NCI-H1436 treated with DMSO at 0.1 percent for 48 hours (cell line): ENCODE measurements at regions not wholly inside any gene's neighbourhood (a gene's known extent, or its start where the extent isn't known, plus 50 kb on each side); places are given as distances from the start of the nearest gene placed in this dataset.
"Not testable (repeated sequence)": the region's sequence is repeated elsewhere in the genome, so short reads cannot be mapped to it uniquely, and the experiment has no call there.

Experiments
- DNase-seq: peaks from one replicate; lab custom pipeline; 2025; lab: John Stamatoyannopoulos, UW

DNA sequence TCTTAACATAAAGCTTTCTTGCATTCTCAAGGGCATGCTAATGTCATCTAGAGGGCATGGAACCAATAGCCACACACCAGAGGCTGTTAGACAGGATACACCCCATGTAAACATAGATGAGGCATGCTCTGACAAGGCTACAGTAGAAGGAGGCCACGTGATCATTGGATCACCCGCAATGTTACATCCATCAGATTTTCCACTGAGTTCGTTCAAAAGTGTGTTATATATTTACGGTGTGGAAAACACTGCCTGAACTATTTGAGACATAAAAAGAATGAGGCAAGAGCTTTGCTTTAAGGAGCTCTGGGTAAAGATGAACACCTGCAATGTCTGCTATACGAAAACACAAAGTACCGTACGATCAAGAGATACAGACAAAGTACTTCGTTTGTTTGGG, 817.5 kb upstream of the SLC10A2 start:
- DNase-seq: no peak

DNA sequence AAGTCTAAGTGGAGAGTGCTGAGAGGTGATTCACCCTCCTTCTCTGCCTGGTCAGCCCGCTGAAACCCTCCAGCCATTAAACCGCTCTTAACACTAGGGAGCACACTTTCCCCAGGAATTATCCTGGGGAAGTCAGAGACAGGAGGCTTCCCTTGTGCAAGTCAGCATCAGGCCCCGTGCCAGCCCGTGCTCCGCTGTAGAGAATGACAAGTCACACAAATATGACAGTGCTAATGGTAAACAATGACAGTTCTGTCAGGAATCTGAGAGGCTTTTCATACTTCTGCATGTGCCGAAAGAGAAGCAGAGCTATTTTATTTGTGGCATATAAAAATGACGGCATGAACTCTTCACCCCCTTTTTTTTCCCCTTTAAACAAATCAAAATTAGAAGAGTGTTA, 816.9 kb upstream of the SLC10A2 start:
- DNase-seq: peak; percentile 12

DNA sequence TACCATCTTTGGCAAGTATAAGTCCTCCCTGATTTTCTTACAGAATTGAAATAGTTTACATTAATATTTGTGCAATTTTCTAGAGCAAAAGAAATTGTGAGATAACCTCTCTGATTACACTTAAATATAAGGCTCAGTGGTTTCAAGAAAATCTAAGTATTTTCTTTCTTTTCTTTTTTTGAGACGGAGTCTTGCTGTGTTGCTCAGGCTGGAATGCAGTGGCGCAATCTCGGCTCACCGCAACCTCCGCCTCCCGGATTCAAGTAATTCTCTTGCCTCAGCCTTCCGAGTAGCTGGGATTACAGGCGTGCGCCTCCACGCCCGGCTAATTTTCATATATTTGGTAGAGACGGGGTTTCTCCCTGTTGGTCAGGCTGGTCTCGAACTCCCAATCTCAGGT, 813.9 kb upstream of the SLC10A2 start:
- DNase-seq: not testable (repeated sequence)

DNA sequence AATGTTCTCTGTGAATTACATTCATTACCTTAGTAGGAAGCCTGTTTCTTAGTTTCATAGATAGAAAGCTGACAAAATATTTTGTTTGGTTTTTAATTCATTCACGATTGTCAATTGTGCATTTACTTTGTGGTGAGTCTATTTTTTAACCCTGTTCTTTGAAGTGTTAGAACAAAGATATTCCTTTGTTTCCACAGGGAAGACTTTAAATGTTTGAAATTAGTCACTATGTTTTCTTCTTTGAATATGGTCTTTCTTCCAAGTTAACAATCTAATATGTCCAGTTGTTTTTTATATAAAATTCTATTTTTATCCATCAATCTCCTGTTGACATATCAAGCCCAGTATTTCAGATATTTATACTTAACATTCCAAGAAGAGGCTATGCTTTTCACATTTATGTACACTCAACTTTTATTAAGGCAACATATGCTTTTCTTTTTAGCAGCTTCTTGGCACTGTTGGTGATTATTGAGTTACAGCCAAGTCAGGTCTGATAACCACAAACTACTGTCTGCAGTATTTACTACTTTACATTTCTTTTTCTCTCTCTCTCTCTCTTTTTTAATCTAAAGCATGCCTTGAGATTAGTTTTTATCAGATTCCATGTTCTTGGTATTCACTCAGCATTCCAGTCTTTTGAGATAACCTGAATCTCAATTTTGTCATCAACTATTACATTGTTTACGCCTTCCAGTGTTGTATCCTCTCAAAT, 812.8 kb upstream of the SLC10A2 start:
- no peak for DNase-seq

DNA sequence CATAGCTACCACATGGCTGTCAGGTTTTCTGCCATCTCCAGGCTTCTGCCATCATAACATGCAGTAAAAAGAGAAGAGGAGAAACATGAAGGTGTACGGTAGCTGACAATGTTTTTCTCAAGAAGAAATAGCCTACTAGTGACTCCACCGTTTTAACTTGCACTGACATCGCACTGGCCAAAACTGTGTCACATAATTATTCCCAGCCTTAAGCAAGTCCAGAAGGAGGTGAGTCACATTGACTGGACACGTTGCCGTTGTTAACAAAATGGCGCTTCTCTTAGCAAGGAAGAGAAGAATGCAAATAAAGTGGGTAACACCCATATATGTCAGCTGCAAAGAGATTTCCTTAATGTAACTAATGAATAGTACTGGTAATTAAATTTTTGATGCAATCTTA, 810.4 kb upstream of the SLC10A2 start:
- DNase-seq: no peak

DNA sequence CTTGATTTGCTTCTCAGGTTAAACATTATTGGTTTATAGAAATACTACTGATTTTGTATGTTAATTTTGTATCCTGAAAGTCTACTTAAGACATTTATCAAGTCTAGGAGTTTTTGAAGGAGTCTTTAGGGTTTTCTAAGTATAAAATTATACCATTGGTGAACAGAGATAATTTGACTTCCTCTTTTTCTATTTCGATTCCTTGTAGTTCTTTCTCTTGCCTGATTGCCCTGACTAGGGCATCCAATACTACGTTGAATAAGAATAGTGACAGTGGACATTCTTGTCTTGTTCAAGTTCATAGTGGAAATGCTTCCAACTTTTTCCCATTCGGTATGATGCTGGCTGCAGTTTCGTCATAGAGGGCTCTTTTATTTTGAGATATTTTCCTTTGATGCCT, 807.5 kb upstream of the SLC10A2 start:
- no peak for DNase-seq

DNA sequence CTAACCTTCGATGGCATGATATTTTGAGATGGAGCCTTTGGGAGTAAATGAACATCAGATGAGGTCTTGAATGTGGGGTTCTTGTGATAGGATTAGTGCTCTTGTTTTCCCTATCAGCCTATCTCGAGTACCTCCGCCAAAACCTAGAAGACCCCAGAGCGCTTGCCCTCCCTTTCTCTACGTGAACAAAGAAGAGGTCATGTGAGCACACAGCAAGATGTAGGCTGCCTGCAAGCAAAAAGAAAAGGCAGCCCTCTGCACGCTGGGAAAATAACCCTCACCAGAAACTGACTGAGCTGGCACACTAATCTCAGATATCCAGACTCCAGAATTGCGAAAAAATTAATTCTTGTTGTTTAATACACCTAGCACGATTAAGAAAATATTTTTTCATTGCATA, 799.8 kb upstream of the SLC10A2 start:
- no peak for DNase-seq

DNA sequence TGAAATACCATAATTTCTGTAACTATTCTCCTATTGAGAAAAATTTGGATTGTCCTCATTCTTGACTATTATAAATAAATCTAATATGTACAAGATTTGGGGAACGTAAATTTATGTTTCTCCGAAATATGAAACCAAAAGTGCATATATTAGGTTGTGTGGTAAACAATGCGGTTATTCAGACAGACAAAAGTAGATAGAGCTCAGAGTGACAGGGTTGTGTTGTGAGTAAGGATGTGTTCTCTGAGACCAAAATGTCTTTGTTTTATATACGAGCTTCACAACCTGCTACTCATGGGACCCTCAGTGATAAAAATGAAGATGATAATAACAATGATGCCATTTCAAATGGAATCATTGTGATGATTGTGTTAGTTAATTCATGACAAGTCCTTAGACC, 796.3 kb upstream of the SLC10A2 start:
- DNase-seq: no peak

DNA sequence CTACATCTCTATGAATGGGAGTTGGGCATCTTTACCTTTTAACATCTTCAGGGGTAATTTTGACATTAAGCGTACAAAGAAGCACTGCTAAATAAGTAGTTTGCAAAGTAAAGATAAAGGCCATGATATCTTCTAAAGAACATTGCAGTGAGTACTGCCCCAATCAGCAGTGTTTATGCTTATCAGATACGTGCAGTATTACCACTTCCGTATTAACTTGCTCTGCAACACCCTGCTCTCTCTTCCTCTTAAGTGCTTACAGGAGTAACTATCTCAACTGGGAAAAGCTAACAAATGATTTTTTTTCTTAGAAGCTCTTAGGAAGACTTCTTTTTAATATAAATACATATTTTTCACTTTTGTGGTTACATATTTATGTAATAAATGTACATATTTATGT, 793.7 kb upstream of the SLC10A2 start:
- DNase-seq: no peak

DNA sequence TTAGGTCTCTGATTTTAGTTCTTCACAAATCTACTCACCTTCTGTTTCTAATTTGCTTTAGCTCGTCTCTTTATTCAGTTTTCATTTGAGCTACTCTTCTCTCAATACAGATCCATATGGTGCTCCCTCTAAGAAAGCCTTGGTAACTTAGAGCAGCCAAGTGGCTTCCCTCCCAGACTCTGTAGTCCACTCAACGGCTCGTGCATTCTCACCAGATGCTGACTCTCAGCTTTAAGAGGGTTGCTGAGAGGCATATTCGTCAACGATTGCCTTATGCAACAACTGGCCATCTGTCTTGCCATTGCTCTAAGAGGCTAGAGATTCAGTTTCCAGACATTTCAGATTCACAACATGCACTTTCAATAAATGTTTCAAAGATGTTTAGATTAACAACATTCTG, 785.8 kb upstream of the SLC10A2 start:
- no peak for DNase-seq

DNA sequence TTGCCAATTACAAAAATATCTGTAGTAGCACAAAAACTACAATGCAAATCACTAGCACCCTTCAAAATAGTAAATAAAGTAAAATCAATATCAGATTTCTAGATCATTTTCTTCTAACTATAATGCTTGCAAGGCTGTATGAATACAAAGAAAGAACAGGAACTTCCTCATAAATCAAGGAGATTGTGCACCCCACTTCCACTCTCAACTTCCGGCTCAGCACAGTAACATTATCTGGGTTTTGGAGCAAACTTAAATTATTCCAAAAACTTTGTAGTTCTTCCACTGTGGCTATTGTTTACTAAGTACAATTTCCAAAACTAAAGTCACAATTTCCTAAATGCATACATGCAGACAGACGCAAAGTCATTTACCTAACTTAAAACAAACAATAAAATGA, 778.3 kb upstream of the SLC10A2 start:
- DNase-seq: no peak

DNA sequence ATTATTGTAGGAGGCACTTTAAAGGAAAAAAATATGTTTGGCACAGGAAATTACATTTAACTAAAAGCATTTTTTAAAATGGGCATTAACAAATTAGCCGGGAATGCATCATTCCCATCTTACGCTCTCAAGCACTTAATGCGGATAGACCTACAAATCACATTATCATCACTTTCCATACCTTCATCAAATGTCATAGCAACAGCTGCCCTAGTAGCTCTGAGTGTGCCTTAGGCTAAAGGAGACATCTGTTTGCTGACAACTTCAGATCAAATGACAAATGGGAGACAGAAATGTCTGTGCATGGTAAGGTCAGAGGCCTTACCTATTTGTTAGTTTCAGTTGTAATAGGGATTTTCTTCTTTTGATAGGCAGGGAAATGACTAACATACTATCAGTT, 773.2 kb upstream of the SLC10A2 start:
- no peak for DNase-seq

DNA sequence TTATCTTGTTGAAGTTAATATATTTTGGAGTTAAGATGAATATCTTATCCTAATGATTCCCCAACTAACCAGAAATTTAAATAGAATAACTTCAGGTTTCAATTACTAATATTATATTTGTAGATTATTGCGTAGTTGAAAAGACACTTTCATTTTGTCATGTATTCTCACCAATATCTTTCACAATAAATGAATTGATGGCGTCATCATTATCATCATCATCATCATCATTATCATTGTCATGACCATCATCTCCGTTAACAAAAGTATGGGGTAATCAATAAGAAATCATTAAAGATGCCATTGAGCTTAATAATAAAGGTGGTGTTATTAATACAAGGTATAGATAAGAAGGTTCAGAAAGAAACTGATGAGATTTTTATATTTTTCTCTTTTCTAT, 768.8 kb upstream of the SLC10A2 start:
- no peak for DNase-seq

DNA sequence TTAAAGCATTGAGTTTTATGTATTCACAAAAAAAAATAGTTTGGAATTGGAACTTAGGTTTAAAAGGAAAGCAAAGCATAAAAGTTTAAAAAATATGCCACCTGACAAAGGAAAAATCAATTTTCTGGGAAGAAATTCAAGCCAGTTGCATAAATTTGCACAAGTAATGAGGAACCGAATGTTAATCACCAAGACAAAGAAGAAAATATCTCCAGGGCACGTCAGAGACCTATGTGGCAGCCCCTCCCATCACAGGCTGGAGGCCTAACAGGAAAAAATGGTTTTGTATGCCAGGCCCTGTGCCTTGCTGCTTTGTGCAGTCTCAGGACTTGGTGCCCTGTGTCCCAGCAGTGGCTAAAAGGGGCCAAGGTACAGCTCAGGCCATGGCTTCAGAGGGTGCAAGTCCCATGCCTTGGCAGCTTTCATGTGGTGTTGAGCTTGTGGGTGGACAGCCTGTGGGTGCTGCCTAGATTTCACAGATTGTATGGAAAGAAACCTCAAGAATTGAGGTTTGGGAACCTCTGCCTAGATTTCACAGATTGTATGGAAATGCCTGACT, 767.2 kb upstream of the SLC10A2 start:
- no peak for DNase-seq

DNA sequence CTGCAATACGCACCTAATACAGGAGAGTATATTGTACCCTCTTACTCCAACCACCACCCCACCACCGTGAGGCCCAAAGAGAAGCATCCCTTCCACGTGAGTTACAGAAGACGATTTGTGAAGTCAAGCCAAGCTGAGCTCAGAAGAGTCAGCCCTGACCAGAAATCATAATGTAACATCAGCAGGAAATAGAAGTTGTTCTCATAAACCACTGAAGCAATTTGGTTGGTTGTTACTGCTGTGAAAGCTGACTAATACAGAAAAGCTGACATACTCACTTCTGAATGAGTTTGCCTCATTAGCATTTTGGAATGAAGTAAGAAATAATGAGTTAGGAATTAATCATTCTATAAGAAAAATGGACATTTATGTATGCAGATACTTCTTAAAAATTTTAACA, 749.4 kb upstream of the SLC10A2 start:
- DNase-seq: no peak

DNA sequence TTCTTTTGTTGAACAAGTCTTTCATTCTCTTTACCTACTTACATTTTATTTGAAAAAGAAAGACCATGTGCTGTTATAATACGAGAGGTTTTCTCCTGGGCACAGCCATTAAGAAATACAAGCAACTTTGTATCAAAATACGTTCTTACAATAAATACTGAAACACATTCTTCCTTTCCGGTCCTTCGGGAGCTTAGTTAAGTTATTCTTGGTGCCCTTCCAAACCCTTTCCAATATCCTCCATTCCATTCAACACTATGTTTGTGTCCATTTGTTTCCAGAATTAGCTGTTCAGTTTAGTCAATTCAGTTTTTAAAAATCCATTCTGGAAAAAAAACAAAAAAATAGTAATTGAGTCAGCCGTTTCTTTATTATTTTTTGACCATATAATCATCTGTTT, 746.8 kb upstream of the SLC10A2 start:
- DNase-seq: no peak

DNA sequence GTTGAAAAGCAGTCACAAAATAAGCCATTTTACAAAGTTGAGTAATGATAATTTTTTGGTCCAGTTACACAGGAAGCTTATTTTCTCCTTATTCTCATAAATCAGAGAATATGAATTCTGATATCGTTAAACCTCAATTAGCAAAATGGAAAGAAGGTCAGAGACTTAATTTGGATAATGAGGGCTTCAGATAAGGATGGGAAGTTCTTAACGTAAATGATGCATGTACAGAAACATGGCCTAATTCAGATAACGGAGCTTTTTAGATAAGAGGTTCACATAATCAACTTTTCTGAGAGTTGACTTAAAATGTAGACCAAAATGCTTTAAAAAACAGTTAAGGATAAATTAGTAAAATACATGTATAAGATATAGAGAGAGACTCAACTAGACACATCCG, 746.3 kb upstream of the SLC10A2 start:
- DNase-seq: no peak

DNA sequence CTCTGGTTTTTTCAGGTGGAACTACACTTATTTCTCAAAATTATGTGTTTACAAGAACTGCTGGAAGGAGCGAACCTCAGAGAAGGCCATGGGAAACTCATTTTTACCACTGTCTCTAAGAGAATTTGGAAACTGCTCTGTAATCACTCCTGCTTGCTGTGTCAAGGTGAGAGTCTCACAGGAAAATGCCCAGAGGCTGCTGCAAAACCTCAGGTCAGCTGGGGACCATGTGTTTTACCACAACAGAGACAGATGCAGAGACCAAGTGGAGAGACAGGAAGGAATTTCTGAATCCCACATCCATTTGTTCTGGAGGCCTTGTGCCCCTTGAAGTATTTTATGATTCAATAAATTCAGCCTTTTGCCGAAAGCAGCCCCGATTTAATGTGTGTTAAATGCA, 743.8 kb upstream of the SLC10A2 start:
- no peak for DNase-seq

DNA sequence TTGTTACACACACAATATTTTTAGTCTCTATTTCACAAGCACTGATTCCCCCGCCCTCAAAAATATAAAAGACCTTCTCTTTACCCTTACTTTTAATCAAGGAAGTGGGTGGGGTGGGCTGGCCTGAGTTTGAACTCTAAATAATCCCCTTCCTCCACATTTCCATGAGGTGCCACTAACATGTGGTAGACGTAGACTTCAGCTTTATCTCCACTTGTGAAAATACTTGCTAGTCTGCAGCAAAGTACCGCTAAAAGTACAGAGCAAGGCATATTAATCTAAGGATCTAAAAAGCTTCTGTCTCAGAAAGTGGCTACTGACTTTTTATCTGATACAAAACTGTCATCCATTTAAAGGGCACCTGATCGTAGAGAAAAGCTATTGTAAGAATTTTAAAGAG, 739.6 kb upstream of the SLC10A2 start:
- DNase-seq: no peak

DNA sequence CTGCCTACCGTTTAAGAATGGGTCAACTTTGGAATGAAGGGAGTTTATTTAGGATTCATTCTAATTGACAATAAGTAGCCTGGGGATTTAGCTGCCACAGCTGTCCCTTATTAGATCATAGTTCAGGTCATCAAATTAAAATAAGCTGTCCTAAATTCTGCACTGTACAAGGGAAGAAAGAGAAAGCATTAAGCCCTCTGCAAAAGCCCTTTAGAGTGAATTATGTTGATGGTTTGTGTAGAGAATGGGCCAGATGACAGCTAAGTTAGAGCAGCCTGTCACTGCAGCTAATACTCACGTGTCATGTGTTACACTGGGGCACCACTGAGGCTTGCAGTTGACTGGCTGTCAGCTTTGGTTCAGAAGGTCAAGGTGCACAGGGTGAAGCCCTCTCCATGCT, 737.1 kb upstream of the SLC10A2 start:
- no peak for DNase-seq

DNA sequence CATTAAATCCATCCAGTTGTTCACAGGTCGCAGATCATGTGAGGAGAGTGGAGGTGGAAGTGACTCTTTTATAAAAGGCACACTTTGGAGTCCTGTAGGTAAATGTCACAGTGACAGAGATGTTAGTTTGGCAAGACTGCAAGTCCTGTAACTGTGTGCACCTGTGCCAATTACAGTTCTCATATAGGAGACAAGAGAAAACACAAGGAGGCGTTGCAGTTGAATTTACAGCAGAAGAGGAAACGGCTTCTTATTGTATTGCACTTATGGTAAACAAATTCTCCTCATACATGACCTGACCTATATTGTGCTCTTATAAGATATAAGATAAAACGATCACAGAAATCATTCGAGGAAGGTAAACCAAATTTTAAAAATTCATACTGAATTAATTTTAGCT, 732.8 kb upstream of the SLC10A2 start:
- peak; percentile 65 for DNase-seq

DNA sequence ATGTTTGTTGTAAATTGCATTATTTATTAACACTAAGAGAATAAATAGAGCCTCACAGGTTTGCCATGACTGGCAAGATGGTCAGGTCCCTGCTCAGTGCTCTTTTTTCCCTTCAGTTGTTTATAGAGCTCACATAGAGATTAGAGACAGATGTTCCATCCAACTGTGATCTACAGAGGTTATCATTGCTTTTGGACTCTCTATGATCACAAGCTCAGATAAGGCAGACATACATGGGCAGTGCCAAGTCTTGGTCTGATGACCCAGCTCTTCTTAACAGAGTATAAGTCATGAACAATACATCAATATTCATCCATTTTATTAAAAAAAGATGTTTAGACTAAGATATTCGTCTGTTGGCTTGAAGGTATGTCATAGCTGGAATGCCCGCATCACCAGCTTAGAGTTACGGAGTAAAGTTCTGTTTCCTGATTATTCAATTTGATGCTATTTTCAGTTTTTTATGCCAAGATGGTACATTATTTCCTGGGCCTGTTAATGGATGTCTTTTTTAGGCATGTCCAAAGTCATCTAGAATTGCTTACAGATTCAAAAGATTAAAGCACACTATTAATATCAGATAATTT, 729.8 kb upstream of the SLC10A2 start:
- DNase-seq: no peak

DNA sequence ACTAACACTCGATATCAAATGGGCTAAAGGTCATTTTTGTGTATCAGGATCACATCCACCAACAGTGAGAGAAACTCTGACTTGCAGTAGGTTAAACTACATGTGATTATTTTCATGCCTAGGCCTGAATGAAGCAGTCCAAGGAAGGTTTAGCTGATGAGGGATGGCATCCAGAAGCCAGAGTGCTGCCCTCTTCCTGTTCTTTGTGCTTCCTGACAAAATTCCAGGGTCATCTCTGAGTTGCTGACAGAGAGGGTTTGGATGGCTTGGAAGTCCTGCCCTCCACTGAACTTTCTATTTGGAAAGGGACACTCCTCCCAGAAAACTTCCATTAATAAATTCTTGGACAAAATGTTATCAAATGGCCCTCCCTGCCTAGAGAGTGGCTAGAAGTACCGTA, 728.3 kb upstream of the SLC10A2 start:
- no peak for DNase-seq

DNA sequence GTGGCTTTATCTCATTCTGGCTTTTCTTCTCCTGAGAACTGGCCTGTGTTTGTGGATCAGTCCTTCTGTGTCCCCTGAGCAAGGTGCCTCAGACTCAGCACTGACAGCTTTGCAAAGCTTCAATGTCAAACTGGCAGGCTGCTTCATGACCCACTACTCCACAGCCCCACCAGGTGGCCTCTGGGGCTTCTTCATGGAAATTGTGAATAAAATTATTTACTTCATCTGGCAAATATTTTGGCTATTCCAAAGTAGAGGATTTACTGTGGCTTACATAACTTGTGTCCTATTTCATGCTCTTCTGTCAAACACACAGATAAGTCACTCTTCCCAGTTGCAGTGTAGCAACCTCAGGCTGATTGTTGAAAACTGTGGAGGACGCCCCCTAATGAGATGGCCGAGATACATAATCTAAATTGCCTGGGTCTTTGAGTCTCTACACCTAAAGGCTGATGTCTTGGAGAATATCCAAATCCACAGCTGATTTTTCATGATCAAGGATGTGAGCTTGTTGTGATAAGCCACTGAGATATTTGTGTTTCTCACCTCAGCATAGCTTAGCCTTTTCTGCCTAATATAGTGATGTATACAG, 721.9 kb upstream of the SLC10A2 start:
- DNase-seq: no peak
